IPS-20b (cell line): ENCODE measurements at regions not wholly inside any gene's neighbourhood (a gene's known extent, or its start where the extent isn't known, plus 50 kb on each side); places are given as distances from the start of the nearest gene placed in this dataset.
"Not testable (repeated sequence)": the region's sequence is repeated elsewhere in the genome, so short reads cannot be mapped to it uniquely, and the experiment has no call there.

Experiments used
- H3K27ac ChIP-seq: one replicate; pipeline ENCODE4 v1.5.1; 2013; ENCODE audit warnings: low read length
- H3K27me3 ChIP-seq: 2 replicates; pipeline ENCODE4 v1.6.1; 2013; ENCODE audit warnings: mild to moderate bottlenecking, low read length, inconsistent platforms; ENCODE audit not compliant: insufficient read depth
- H3K36me3 ChIP-seq: 2 replicates; pipeline ENCODE4 v1.6.1; 2013; ENCODE audit warnings: low read depth, mild to moderate bottlenecking, inconsistent platforms, low read length, moderate library complexity; ENCODE audit not compliant: insufficient read depth
- H3K4me1 ChIP-seq: 2 replicates; pipeline ENCODE4 v1.6.1; 2013; ENCODE audit warnings: mild to moderate bottlenecking, control low read depth, inconsistent platforms, low read length, moderate library complexity; ENCODE audit not compliant: insufficient read depth
- H3K4me3 ChIP-seq: 2 replicates; pipeline ENCODE4 v1.5.1; 2013; ENCODE audit warnings: mild to moderate bottlenecking, low read length, inconsistent platforms
- H3K9ac ChIP-seq: 2 replicates; pipeline ENCODE4 v1.6.1; 2013; ENCODE audit warnings: low read depth, mild to moderate bottlenecking, inconsistent platforms, low read length, moderate library complexity
- H3K9me3 ChIP-seq: 2 replicates; pipeline ENCODE4 v1.6.1; 2013; ENCODE audit warnings: mild to moderate bottlenecking, low read depth, low read length, inconsistent platforms; ENCODE audit not compliant: insufficient read depth

DNA sequence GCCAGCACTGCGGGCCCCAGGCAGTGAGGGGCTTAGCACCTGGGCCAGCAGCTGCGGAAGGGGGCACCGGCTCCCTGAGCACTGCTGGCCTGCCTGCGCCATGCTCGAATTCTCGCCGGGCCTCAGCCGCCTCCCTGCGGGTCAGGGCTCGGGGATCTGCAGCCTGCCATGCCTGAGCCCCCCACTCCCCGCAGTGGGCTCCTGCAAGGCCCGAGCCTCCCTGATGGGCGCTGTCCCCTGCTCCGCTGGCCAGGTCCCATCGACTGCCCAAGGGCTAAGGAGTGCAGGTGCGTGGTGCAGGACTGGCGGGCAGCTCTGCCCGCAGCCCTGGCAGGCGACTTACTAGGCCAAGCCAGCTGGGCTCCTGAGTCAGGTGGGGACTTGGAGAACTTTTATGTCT lies 133.3 kb upstream of the LMNTD1 start:
- Histone ChIP-seq H3K9ac (no peak overlapping the region), H3K9me3 (no peaks in the 10 kb centered on the region), H3K27me3 (no peaks in the 10 kb centered on the region), H3K27ac (no peak overlapping the region), H3K4me1 (peaks cover 10% of the 10 kb centered on the region; the same call in 1 of the 2 replicates), H3K4me3 (no peak overlapping the region), H3K36me3 (no peaks in the 10 kb centered on the region)

DNA sequence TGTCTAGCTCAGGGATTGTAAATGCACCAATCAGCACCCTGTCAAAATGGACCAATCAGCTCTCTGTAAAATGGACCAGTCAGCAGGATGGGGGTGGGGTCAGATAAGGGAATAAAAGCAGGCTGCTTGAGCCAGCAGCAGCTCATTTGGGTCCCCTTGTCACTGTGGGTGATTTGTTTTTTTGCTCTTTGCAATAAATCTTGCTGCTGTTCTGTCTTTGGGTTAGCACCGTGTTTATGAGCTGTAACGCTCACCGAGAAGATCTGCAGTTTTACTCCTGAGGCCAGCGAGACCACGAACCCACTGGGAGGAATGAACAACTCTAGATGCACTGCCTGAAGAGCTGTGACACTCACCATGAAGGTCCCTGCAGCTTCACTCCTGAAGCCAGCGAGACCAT lies 134.1 kb upstream of the LMNTD1 start:
- Histone ChIP-seq H3K27me3 (no peaks in the 10 kb centered on the region), H3K36me3 (no peaks in the 10 kb centered on the region), H3K27ac (no peak overlapping the region), H3K4me3 (no peak overlapping the region), H3K9ac (no peak overlapping the region), H3K9me3 (no peaks in the 10 kb centered on the region), H3K4me1 (peaks cover 18% of the 10 kb centered on the region; the same call in 1 of the 2 replicates)

DNA sequence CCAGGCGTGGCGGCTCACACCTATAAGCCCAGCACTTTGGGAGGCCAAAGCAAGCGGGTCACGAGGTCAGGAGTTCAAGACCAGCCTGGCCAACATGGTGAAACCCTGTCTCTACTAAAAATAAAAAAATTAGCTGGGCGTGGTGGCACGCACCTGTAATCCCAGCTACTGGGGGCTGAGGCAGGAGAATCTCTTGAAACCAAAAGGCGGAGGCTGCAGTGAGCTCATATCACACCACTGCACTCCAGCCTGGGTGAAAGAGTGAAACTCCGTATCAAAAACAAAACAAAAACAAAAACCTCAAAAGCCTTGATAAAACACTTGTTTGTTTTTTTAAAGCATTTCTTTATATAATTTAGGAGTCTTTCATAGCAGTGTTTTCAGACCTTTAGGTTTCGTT lies 135.8 kb upstream of the LMNTD1 start:
- H3K27me3 ChIP-seq, H3K9me3 ChIP-seq, H3K27ac ChIP-seq, H3K9ac ChIP-seq, H3K36me3 ChIP-seq, H3K4me3 ChIP-seq: not testable (repeated sequence)
- H3K4me1 ChIP-seq = peaks cover 23% of the 10 kb centered on the region; the same call in 1 of the 2 replicates

DNA sequence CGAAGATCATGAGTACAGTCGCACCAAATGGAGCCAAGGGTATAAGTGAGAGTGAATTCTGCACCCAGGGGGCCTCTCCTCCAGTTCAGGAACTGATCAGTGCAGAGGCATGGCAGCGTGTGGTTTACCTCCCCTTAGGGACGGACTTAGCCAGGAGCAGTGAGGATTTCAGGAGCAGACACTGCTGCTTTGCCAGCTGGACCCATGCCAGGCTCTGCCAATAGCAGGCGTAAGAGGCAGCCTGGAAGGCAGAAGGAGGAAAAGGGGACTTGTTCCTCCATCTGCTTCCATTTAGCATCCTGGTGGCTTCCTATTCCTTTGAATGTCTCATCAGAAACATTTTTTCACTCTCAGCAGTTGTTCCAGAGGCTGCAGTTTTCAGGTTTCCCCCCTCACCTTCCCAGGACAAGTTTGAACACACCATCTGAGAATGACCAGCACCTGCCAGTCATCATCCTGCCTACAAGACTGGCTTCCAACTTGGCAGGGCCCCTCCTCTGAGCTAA lies 137.0 kb upstream of the LMNTD1 start:
- H3K27ac ChIP-seq = no peak overlapping the region

DNA sequence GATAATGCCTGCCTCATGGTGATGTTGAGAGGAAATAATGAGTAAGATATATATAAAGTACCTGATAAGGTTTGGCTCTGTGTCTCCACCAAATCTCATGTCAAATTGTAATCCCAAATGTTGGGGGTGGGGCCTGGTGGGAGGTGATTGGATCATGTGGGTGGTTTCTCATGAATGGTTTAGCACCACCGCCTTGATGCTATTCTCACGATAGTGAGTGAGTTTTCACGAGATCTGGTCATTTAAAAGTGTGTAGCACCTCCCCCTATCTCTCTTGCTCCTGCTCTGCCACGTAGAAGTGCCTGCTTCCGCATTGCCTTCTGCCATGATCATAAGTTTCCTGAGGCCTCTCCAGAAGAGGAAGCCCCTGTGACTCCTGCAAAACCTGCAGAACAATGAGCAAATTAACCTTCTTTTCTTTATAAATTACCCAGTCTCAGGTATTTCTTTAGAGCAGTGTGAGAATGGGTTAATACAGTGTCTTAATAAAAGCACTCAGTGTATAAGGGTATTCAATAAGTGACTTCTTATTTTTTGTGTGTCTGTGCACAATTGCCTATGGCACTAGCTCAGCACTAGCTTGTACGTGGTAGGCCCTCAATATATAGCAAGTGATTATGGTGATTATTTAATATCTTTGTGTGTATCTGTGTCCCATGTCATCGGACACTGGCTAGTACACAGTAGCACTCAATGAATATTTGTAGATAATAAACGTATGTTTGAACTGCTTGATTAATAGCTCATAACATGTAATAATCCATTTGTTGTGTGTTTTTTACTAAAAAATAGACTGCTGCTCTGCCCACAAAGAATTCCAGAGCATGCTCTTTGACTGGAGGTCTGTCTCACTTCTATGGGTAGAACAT lies 138.1 kb upstream of the LMNTD1 start:
- Histone ChIP-seq H3K9me3 (peaks cover 1% of the 10 kb centered on the region; the same call in 1 of the 2 replicates), H3K27me3 (no peaks in the 10 kb centered on the region), H3K9ac (no peak overlapping the region), H3K4me1 (peaks cover 23% of the 10 kb centered on the region; the same call in 1 of the 2 replicates), H3K27ac (no peak overlapping the region), H3K36me3 (no peaks in the 10 kb centered on the region), H3K4me3 (peak overlapping the region; percentile 34; the same call in 1 of the 2 replicates)

More for the DNA sequence above, 137.0 kb upstream of the LMNTD1 start:
- H3K9me3 ChIP-seq = no peaks in the 10 kb centered on the region
- H3K36me3 ChIP-seq = no peaks in the 10 kb centered on the region
- no peak overlapping the region for H3K4me3 ChIP-seq
- peaks cover 23% of the 10 kb centered on the region; the same call in 1 of the 2 replicates for H3K4me1 ChIP-seq
- H3K27me3 ChIP-seq = no peaks in the 10 kb centered on the region
- no peak overlapping the region for H3K9ac ChIP-seq

DNA sequence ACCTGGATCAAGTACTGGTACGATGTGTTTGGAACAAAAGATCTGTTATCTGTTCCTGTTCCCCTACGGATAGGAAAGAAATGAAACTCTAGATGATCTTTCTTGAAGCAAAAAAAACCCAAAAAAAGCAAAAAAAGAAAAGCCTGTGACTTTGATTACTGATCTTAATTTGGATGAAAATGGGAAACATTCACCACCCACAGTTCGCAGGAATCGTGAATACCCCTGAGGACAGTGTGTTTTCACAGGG lies 138.7 kb upstream of the LMNTD1 start:
- peaks cover 23% of the 10 kb centered on the region; the same call in 1 of the 2 replicates for H3K4me1 ChIP-seq
- H3K9me3 ChIP-seq = peaks cover 3% of the 10 kb centered on the region; the same call in 1 of the 2 replicates
- H3K4me3 ChIP-seq = peak overlapping the region; percentile 34; the same call in 1 of the 2 replicates
- no peaks in the 10 kb centered on the region for H3K36me3 ChIP-seq
- H3K27me3 ChIP-seq = no peaks in the 10 kb centered on the region
- no peak overlapping the region for H3K27ac ChIP-seq
- no peak overlapping the region for H3K9ac ChIP-seq

DNA sequence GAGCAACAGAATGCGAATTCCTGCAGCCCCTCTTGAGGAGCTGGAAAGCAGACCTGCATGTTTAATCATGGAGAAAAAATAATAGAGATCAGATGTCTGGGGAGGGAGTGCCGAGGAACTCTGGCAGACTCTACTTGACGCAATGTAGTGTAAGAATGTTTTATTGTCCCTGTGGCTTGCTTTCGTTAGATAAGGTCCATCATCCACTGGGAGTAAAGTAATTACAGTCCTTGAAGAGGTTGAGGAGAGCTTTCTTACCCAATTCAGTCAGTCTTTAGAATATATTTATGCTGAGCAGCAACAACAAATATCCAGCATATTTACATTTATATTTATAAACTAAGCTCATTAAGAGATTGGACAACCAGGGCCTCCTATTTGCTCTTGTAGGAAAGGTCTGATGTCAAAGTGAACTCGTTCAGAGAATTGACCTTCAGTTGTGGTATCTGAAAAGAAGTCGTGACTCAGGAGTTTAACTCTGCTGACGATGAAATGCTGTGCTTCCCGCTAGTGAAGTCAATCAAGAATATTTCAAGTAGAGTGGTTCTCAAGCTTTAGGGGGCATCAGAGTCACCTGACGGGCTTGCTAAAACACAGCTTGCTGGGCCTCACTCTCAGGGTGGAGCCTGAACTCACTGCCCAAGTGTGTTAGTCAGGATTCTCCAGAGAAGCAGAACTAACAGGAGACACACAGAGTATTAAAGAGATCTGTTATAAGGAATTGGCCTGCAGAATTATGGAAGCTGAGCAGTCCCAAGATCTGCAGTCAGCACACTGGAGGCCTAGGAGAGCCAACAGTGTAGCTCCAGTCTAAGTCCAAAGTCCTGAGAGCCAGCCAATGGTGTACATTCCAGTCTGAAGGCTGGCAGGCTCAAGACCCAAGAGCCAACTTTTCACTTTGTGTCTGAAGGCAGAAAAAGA lies 139.3 kb upstream of the LMNTD1 start:
- Histone ChIP-seq H3K27me3 (no peaks in the 10 kb centered on the region), H3K4me3 (peak overlapping the region; percentile 34; the same call in 1 of the 2 replicates), H3K9me3 (peaks cover 3% of the 10 kb centered on the region; the same call in 1 of the 2 replicates), H3K36me3 (no peaks in the 10 kb centered on the region), H3K9ac (no peak overlapping the region), H3K27ac (no peak overlapping the region), H3K4me1 (peaks cover 23% of the 10 kb centered on the region; the same call in 1 of the 2 replicates)

DNA sequence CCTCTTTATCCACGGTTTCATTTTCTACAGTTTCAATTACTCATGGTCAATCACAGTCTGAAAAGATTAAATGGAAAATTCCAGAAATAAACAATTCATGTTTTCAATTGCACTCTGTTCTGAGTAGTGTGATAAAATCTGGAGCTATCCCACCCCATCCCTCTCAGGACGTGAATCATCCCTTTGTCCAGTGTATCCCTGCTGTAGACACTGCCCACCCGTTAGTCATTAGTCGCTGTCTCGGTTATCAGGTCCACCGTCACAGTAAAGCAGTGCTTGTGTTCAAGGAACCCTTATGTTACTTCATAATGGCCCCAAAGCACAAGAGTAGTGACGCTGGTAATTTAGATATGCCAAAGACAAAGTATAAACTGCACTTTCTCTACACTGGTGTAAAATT lies 141.0 kb upstream of the LMNTD1 start:
- Histone ChIP-seq H3K9ac (no peak overlapping the region), H3K4me3 (no peak overlapping the region), H3K4me1 (peaks cover 23% of the 10 kb centered on the region; the same call in 1 of the 2 replicates), H3K36me3 (no peaks in the 10 kb centered on the region), H3K27ac (no peak overlapping the region), H3K9me3 (peaks cover 3% of the 10 kb centered on the region; the same call in 1 of the 2 replicates), H3K27me3 (no peaks in the 10 kb centered on the region)

DNA sequence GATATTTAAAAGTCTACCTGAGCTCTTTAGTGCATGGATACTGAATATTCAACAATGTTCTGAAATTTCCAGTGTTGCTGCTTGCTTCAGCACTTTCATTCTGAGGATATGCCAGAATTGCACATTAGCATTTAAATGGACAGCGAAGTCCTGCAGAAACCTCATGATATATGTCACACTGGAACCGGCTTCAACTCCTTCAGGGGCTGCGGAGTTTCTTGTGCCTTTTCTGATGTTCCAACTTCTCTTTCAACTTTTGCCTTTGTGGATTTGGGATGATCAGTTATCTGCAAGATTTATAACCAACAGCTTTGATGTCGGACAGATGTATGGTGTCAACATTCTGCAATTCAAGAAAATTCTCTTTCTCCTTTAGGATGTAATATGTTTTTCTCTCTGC lies 142.5 kb upstream of the LMNTD1 start:
- no peaks in the 10 kb centered on the region for H3K27me3 ChIP-seq
- H3K36me3 ChIP-seq = no peaks in the 10 kb centered on the region
- H3K4me1 ChIP-seq = peaks cover 21% of the 10 kb centered on the region; the same call in 1 of the 2 replicates
- H3K4me3 ChIP-seq = no peak overlapping the region; the same call in 1 of the 2 replicates
- no peak overlapping the region for H3K27ac ChIP-seq
- H3K9me3 ChIP-seq = peaks cover 3% of the 10 kb centered on the region; the same call in 1 of the 2 replicates
- H3K9ac ChIP-seq = no peak overlapping the region

DNA sequence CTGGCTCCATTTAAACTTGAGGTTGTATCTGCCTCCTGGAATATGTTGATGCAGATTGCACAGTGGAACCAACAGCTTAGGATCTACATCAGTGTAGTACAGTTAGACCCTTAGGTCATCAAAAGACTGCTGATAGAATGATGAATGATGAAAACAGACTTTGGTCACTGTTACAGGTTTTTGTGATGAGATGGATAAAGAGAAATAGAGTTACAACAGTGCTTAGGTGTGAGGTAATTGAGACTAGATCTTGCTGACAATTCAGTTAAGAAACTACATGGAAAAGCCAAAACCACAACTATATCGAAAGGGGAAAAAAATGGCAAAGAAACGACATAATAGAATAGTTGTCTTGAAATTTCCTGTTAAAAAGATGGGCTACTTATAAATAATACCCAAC lies 145.7 kb upstream of the LMNTD1 start:
- Histone ChIP-seq H3K9ac (no peak overlapping the region), H3K27me3 (no peaks in the 10 kb centered on the region), H3K4me3 (no peak overlapping the region), H3K9me3 (peaks cover 3% of the 10 kb centered on the region; the same call in 1 of the 2 replicates), H3K4me1 (no peaks in the 10 kb centered on the region), H3K27ac (no peak overlapping the region), H3K36me3 (no peaks in the 10 kb centered on the region)

DNA sequence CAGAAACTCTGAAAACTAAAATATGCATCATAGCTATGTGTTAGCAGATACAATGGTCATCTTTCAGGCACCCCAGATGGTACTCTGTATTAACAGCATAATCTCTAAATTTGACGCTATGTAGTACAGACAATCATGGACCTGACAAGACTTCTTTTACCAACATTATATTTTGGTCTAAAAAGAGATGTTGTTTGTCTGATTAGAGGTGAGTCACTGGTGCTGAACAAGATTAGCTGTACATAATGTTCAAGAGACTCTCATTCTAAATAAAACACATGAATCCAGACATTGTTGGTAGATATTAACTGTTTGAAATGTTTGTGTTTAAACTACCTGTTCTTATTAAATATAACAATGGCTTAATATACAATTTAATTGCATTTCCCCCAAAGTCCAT lies 146.4 kb upstream of the LMNTD1 start:
- no peak overlapping the region for H3K9ac ChIP-seq
- no peaks in the 10 kb centered on the region for H3K4me1 ChIP-seq
- no peak overlapping the region for H3K4me3 ChIP-seq
- no peak overlapping the region for H3K27ac ChIP-seq
- no peaks in the 10 kb centered on the region for H3K36me3 ChIP-seq
- no peaks in the 10 kb centered on the region for H3K27me3 ChIP-seq
- peaks cover 3% of the 10 kb centered on the region; the same call in 1 of the 2 replicates for H3K9me3 ChIP-seq
